ENCODE measurements at regions not wholly inside any gene's neighbourhood (a gene's known extent, or its start where the extent isn't known, plus 50 kb on each side); places are given as distances from the start of the nearest gene placed in this dataset.
"Not testable (repeated sequence)": the region's sequence is repeated elsewhere in the genome, so short reads cannot be mapped to it uniquely, and the experiment has no call there.

GRCh38 chr11:87719326-87720073 lies 455.7 kb downstream of the RAB38 start:
- Histone ChIP-seq H3K18ac (ENCODE audit: low read depth in 1 of 2, low read length in 2 of 2) (no peak overlapping the region), H3K27me3 (ENCODE audit: control insufficient read depth in 1 of 2, insufficient read depth in 1 of 2, low read length in 2 of 2) (peaks cover 0 to 3% of the 10 kb centered on the region in 2 experiments), H3K4me2 (ENCODE audit: low read length, poor library complexity, severe bottlenecking) (no peak overlapping the region), H3K23ac (ENCODE audit: low read length in 2 of 2) (no peak overlapping the region), H4K91ac (ENCODE audit: low read length) (no peak overlapping the region), H3K79me1 (replicated peaks; ENCODE audit: low read length, poor library complexity, severe bottlenecking) (no peaks in the 10 kb centered on the region), H3K27ac (ENCODE audit: low read length, poor library complexity, severe bottlenecking) (no peak overlapping the region), H3K4ac (ENCODE audit: low read depth in 1 of 2, low read length in 2 of 2) (no peak overlapping the region), H2AFZ (ENCODE audit: low read depth, low read length) (no peak overlapping the region), H2BK15ac (ENCODE audit: low read depth, poor library complexity, severe bottlenecking) (no peak overlapping the region), H3K4me3 (ENCODE audit: insufficient read depth in 1 of 2, low read depth in 1 of 2, low read length in 2 of 2) (no peak overlapping the region), H2BK120ac (ENCODE audit: low read depth, low read length) (no peak overlapping the region), H3K14ac (ENCODE audit: low read length in 2 of 2) (no peak overlapping the region), H4K8ac (ENCODE audit: low read length) (no peak overlapping the region), H3K36me3 (ENCODE audit: control insufficient read depth in 1 of 2, insufficient read depth in 2 of 2, low read depth in 1 of 2, low read length in 2 of 2) (no peaks in the 10 kb centered on the region), H3K9ac (ENCODE audit: low read length) (no peak overlapping the region), H2BK12ac (ENCODE audit: low read length in 2 of 2) (no peak overlapping the region), H3K9me3 (ENCODE audit: control insufficient read depth, low read length) (no peaks in the 10 kb centered on the region), H3K4me1 (ENCODE audit: control insufficient read depth, insufficient read depth, low read depth, low read length) (no peaks in the 10 kb centered on the region), H2BK5ac (ENCODE audit: low read depth, low read length, poor library complexity, severe bottlenecking) (no peak overlapping the region), H2AK5ac (ENCODE audit: low read length, severe bottlenecking) (no peak overlapping the region)
- no peak for DNase-seq
- 90% methylated on average over 5 of the region's 5 CpGs for WGBS

GRCh38 chr11:87712802-87713202 lies 462.4 kb downstream of the RAB38 start:
- Histone ChIP-seq H3K23ac (ENCODE audit: low read length in 2 of 2) (no peak overlapping the region), H3K14ac (ENCODE audit: low read length in 2 of 2) (no peak overlapping the region), H3K18ac (ENCODE audit: low read depth in 1 of 2, low read length in 2 of 2) (no peak overlapping the region), H2BK120ac (ENCODE audit: low read depth, low read length) (no peak overlapping the region), H2BK5ac (ENCODE audit: low read depth, low read length, poor library complexity, severe bottlenecking) (no peak overlapping the region), H4K8ac (ENCODE audit: low read length) (no peak overlapping the region), H3K27me3 (ENCODE audit: control insufficient read depth in 1 of 2, insufficient read depth in 1 of 2, low read length in 2 of 2) (peaks cover 0 to 3% of the 10 kb centered on the region in 2 experiments), H3K4me3 (ENCODE audit: insufficient read depth in 1 of 2, low read depth in 1 of 2, low read length in 2 of 2) (no peak overlapping the region), H3K9ac (ENCODE audit: low read length) (no peak overlapping the region), H4K91ac (ENCODE audit: low read length) (no peak overlapping the region), H2BK15ac (ENCODE audit: low read depth, poor library complexity, severe bottlenecking) (no peak overlapping the region), H3K9me3 (ENCODE audit: control insufficient read depth, low read length) (no peaks in the 10 kb centered on the region), H3K36me3 (ENCODE audit: control insufficient read depth in 1 of 2, insufficient read depth in 2 of 2, low read depth in 1 of 2, low read length in 2 of 2) (no peaks in the 10 kb centered on the region), H3K4me2 (ENCODE audit: low read length, poor library complexity, severe bottlenecking) (no peak overlapping the region), H2AFZ (ENCODE audit: low read depth, low read length) (no peak overlapping the region), H2BK12ac (ENCODE audit: low read length in 2 of 2) (no peak overlapping the region), H3K4ac (ENCODE audit: low read depth in 1 of 2, low read length in 2 of 2) (no peak overlapping the region), H3K4me1 (ENCODE audit: control insufficient read depth, insufficient read depth, low read depth, low read length) (no peaks in the 10 kb centered on the region), H3K27ac (ENCODE audit: low read length, poor library complexity, severe bottlenecking) (no peak overlapping the region), H2AK5ac (ENCODE audit: low read length, severe bottlenecking) (no peak overlapping the region), H3K79me1 (replicated peaks; ENCODE audit: low read length, poor library complexity, severe bottlenecking) (no peaks in the 10 kb centered on the region)
- no peak for DNase-seq
- WGBS, result 36% methylated on average over 3 of the region's 3 CpGs

- no peak overlapping the region for H2BK120ac ChIP-seq (ENCODE audit: low read depth, low read length)
- no peak overlapping the region for H3K9ac ChIP-seq (ENCODE audit: low read length)
- H3K79me1 ChIP-seq (replicated peaks; ENCODE audit: low read length, poor library complexity, severe bottlenecking), result no peaks in the 10 kb centered on the region
- H3K36me3 ChIP-seq (ENCODE audit: control insufficient read depth in 1 of 2, insufficient read depth in 2 of 2, low read depth in 1 of 2, low read length in 2 of 2), result no peaks in the 10 kb centered on the region
- no peak overlapping the region for H4K8ac ChIP-seq (ENCODE audit: low read length)
- H4K91ac ChIP-seq (ENCODE audit: low read length), result no peak overlapping the region
- H3K4me2 ChIP-seq (ENCODE audit: low read length, poor library complexity, severe bottlenecking), result no peak overlapping the region
- DNase-seq, result no peak
- H2BK12ac ChIP-seq (ENCODE audit: low read length in 2 of 2), result no peak overlapping the region
- H3K4ac ChIP-seq (ENCODE audit: low read depth in 1 of 2, low read length in 2 of 2), result no peak overlapping the region
- no peak overlapping the region for H3K23ac ChIP-seq (ENCODE audit: low read length in 2 of 2)
- 58% methylated on average over 2 of the region's 3 CpGs for WGBS
- no peak overlapping the region for H2AK5ac ChIP-seq (ENCODE audit: low read length, severe bottlenecking)
- H3K18ac ChIP-seq (ENCODE audit: low read depth in 1 of 2, low read length in 2 of 2), result no peak overlapping the region
- no peak overlapping the region for H3K27ac ChIP-seq (ENCODE audit: low read length, poor library complexity, severe bottlenecking)
- no peak overlapping the region for H2BK5ac ChIP-seq (ENCODE audit: low read depth, low read length, poor library complexity, severe bottlenecking)
- no peaks in the 10 kb centered on the region for H3K9me3 ChIP-seq (ENCODE audit: control insufficient read depth, low read length)
- H3K4me1 ChIP-seq (ENCODE audit: control insufficient read depth, insufficient read depth, low read depth, low read length), result no peaks in the 10 kb centered on the region
- no peak overlapping the region for H2AFZ ChIP-seq (ENCODE audit: low read depth, low read length)
- no peak overlapping the region for H3K4me3 ChIP-seq (ENCODE audit: insufficient read depth in 1 of 2, low read depth in 1 of 2, low read length in 2 of 2)
- H3K27me3 ChIP-seq (ENCODE audit: control insufficient read depth in 1 of 2, insufficient read depth in 1 of 2, low read length in 2 of 2), result peaks cover 0 to 3% of the 10 kb centered on the region in 2 experiments
- no peak overlapping the region for H2BK15ac ChIP-seq (ENCODE audit: low read depth, poor library complexity, severe bottlenecking)
- H3K14ac ChIP-seq (ENCODE audit: low read length in 2 of 2), result no peak overlapping the region
Observed at GRCh38 chr11:87712391-87712790, 462.9 kb downstream of the RAB38 start.

- H3K4ac ChIP-seq (ENCODE audit: low read depth in 1 of 2, low read length in 2 of 2); H3K79me1 ChIP-seq (replicated peaks; ENCODE audit: low read length, poor library complexity, severe bottlenecking); H2AK5ac ChIP-seq (ENCODE audit: low read length, severe bottlenecking); H2BK15ac ChIP-seq (ENCODE audit: low read depth, poor library complexity, severe bottlenecking); H3K27me3 ChIP-seq (ENCODE audit: control insufficient read depth in 1 of 2, insufficient read depth in 1 of 2, low read length in 2 of 2); H3K4me2 ChIP-seq (ENCODE audit: low read length, poor library complexity, severe bottlenecking); H3K9me3 ChIP-seq (ENCODE audit: control insufficient read depth, low read length); H2AFZ ChIP-seq (ENCODE audit: low read depth, low read length); H3K4me1 ChIP-seq (ENCODE audit: control insufficient read depth, insufficient read depth, low read depth, low read length); H3K36me3 ChIP-seq (ENCODE audit: control insufficient read depth in 1 of 2, insufficient read depth in 2 of 2, low read depth in 1 of 2, low read length in 2 of 2); H2BK5ac ChIP-seq (ENCODE audit: low read depth, low read length, poor library complexity, severe bottlenecking); H4K91ac ChIP-seq (ENCODE audit: low read length); H3K14ac ChIP-seq (ENCODE audit: low read length in 2 of 2); H2BK12ac ChIP-seq (ENCODE audit: low read length in 2 of 2); H2BK120ac ChIP-seq (ENCODE audit: low read depth, low read length); H3K27ac ChIP-seq (ENCODE audit: low read length, poor library complexity, severe bottlenecking); H3K23ac ChIP-seq (ENCODE audit: low read length in 2 of 2); H3K9ac ChIP-seq (ENCODE audit: low read length); H4K8ac ChIP-seq (ENCODE audit: low read length); DNase-seq; H3K4me3 ChIP-seq (ENCODE audit: insufficient read depth in 1 of 2, low read depth in 1 of 2, low read length in 2 of 2); H3K18ac ChIP-seq (ENCODE audit: low read depth in 1 of 2, low read length in 2 of 2): not testable (repeated sequence)
- WGBS, result 84% methylated on average over 12 of the region's 12 CpGs
Observed at GRCh38 chr11:87703589-87703988, 471.7 kb downstream of the RAB38 start.
